ENCODE measurements at regions not wholly inside any gene's neighbourhood (a gene's known extent, or its start where the extent isn't known, plus 50 kb on each side); places are given as distances from the start of the nearest gene placed in this dataset.
"Not testable (repeated sequence)": the region's sequence is repeated elsewhere in the genome, so short reads cannot be mapped to it uniquely, and the experiment has no call there.

GRCh38 chr1:233473549-233474204 is 140.2 kb upstream of the KCNK1 start:
- DNase-seq (ENCODE audit: low read depth), result no peak

- DNase-seq (ENCODE audit: low read depth), result no peak
Observed at GRCh38 chr1:233477359-233477758, 136.5 kb upstream of the KCNK1 start.

- no peak for DNase-seq (ENCODE audit: low read depth)
Observed at GRCh38 chr1:233478611-233479010, 135.3 kb upstream of the KCNK1 start.

- DNase-seq (ENCODE audit: low read depth), result no peak
Observed at GRCh38 chr1:233479110-233479890, 134.6 kb upstream of the KCNK1 start.

- no peak for DNase-seq (ENCODE audit: low read depth)
Observed at GRCh38 chr1:233480198-233480597, 133.7 kb upstream of the KCNK1 start.

- no peak for DNase-seq (ENCODE audit: low read depth)
Observed at GRCh38 chr1:233482388-233482787, 131.5 kb upstream of the KCNK1 start.

GRCh38 chr1:233485385-233485784 is 128.5 kb upstream of the KCNK1 start:
- DNase-seq (ENCODE audit: low read depth), result no peak

- no peak for DNase-seq (ENCODE audit: low read depth)
Observed at GRCh38 chr1:233485809-233486398, 128.0 kb upstream of the KCNK1 start.

GRCh38 chr1:233487408-233487807 is 126.5 kb upstream of the KCNK1 start:
- no peak for DNase-seq (ENCODE audit: low read depth)

GRCh38 chr1:233489411-233489810 is 124.5 kb upstream of the KCNK1 start:
- DNase-seq (ENCODE audit: low read depth), result no peak

GRCh38 chr1:233490488-233490887 is 123.4 kb upstream of the KCNK1 start:
- DNase-seq (ENCODE audit: low read depth), result no peak

GRCh38 chr1:233491953-233492620 is 121.8 kb upstream of the KCNK1 start:
- no peak for DNase-seq (ENCODE audit: low read depth)

- no peak for DNase-seq (ENCODE audit: low read depth)
Observed at GRCh38 chr1:233496993-233497392, 116.9 kb upstream of the KCNK1 start.

- DNase-seq (ENCODE audit: low read depth), result no peak
Observed at GRCh38 chr1:233497679-233498078, 116.2 kb upstream of the KCNK1 start.

GRCh38 chr1:233500106-233500505 is 113.8 kb upstream of the KCNK1 start:
- no peak for DNase-seq (ENCODE audit: low read depth)

- DNase-seq (ENCODE audit: low read depth), result no peak
Observed at GRCh38 chr1:233503366-233503954, 110.4 kb upstream of the KCNK1 start.

GRCh38 chr1:233505130-233505529 is 108.8 kb upstream of the KCNK1 start:
- DNase-seq (ENCODE audit: low read depth), result no peak

- not testable (repeated sequence) for DNase-seq (ENCODE audit: low read depth)
Observed at GRCh38 chr1:233505889-233506288, 108.0 kb upstream of the KCNK1 start.

GRCh38 chr1:233509526-233509925 is 104.4 kb upstream of the KCNK1 start:
- DNase-seq (ENCODE audit: low read depth), result no peak

GRCh38 chr1:233512538-233512937 is 101.4 kb upstream of the KCNK1 start:
- DNase-seq (ENCODE audit: low read depth), result no peak

- no peak for DNase-seq (ENCODE audit: low read depth)
Observed at GRCh38 chr1:233513431-233513830, 100.5 kb upstream of the KCNK1 start.

- DNase-seq (ENCODE audit: low read depth), result no peak
Observed at GRCh38 chr1:233514946-233515391, 98.9 kb upstream of the KCNK1 start.
